ENCODE measurements at regions not wholly inside any gene's neighbourhood (a gene's known extent, or its start where the extent isn't known, plus 50 kb on each side); places are given as distances from the start of the nearest gene placed in this dataset.

DNA sequence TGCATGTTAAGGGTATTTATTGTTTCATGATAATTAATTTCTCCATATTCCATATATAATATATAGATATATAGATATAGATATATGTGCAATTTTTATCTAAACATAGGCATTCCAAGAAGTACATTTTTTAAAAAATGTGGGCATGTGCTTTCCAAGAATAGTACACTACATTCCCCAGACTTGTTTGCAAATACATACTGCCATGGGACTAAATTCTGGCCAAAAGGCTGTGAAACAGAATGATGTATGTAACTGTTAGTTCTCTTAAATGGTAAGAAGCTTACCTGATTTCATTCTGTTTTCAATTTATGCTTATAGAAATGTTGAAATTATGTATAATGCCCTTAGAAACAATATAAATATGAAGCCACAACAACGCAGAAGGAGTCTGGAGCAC is 503.2 kb upstream of the SPRY2 start:
- Histone ChIP-seq H3K9me3 (ENCODE audit: low read length) (no peaks in the 10 kb centered on the region), H3K4me2 (ENCODE audit: low read length) (no peak overlapping the region), H4K20me1 (ENCODE audit: insufficient read depth, low read length) (no peaks in the 10 kb centered on the region), H2AFZ (ENCODE audit: low read length) (no peak overlapping the region), H3K36me3 (ENCODE audit: insufficient read depth, low read length) (no peaks in the 10 kb centered on the region), H3K4me3 (ENCODE audit: low read depth, low read length, poor library complexity, severe bottlenecking) (no peak overlapping the region), H3K27ac (ENCODE audit: low read depth, low read length, poor library complexity, severe bottlenecking) (no peak overlapping the region), H3K4me1 (ENCODE audit: insufficient read depth, low read length, poor library complexity, severe bottlenecking) (no peaks in the 10 kb centered on the region), H3K79me2 (ENCODE audit: insufficient read depth, low read depth, low read length) (no peaks in the 10 kb centered on the region), H3K9me2 (ENCODE audit: insufficient read depth, low read length) (no peaks in the 10 kb centered on the region; the same call in 1 of the 2 replicates)
- no TSS peak for BruUV-seq (replicated peaks)
- TF ChIP-seq, protein P1, sequence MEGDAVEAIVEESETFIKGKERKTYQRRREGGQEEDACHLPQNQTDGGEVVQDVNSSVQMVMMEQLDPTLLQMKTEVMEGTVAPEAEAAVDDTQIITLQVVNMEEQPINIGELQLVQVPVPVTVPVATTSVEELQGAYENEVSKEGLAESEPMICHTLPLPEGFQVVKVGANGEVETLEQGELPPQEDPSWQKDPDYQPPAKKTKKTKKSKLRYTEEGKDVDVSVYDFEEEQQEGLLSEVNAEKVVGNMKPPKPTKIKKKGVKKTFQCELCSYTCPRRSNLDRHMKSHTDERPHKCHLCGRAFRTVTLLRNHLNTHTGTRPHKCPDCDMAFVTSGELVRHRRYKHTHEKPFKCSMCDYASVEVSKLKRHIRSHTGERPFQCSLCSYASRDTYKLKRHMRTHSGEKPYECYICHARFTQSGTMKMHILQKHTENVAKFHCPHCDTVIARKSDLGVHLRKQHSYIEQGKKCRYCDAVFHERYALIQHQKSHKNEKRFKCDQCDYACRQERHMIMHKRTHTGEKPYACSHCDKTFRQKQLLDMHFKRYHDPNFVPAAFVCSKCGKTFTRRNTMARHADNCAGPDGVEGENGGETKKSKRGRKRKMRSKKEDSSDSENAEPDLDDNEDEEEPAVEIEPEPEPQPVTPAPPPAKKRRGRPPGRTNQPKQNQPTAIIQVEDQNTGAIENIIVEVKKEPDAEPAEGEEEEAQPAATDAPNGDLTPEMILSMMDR (conservative IDR thresholded peaks at IDR 0.05; ENCODE audit: low read length): no peak
- no peak for TF ChIP-seq EZH2phosphoT487 (IDR thresholded peaks at IDR 0.05; ENCODE audit: borderline replicate concordance, low read depth, low read length)
- intact Hi-C loops (cut with micrococcal nuclease; ENCODE audit: unreplicated experiment): no loop called here
- POLR2A ChIA-PET: no interaction called here
- CTCF ChIA-PET (ENCODE audit: unreplicated experiment): no interaction called here
- DNase-seq (ENCODE audit: low spot score): no peak

DNA sequence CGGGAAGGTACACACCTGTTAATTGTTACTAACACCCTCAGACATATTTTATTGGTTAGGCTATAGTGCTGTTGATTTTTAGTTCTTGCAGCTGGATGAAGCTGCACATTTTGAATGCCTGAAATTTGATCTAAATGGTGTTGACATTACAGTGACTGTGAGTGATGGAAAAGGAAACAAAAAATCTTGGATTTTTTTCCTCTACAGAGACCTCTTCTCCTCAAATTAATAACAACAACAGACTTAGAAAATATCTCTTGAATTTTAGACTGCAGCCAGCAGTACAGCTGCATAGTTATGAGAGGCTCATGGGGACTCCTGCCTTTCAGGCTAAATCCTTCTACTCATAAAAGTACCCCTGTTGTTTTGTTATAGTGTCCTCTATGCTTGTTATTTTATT is 500.5 kb upstream of the SPRY2 start:
- Histone ChIP-seq H3K9me2 (ENCODE audit: insufficient read depth, low read length) (no peaks in the 10 kb centered on the region), H3K27ac (ENCODE audit: low read depth, low read length, poor library complexity, severe bottlenecking) (no peak overlapping the region), H3K4me1 (ENCODE audit: insufficient read depth, low read length, poor library complexity, severe bottlenecking) (no peaks in the 10 kb centered on the region), H4K20me1 (ENCODE audit: insufficient read depth, low read length) (no peaks in the 10 kb centered on the region), H3K36me3 (ENCODE audit: insufficient read depth, low read length) (no peaks in the 10 kb centered on the region), H2AFZ (ENCODE audit: low read length) (no peak overlapping the region), H3K4me3 (ENCODE audit: low read depth, low read length, poor library complexity, severe bottlenecking) (no peak overlapping the region), H3K79me2 (ENCODE audit: insufficient read depth, low read depth, low read length) (no peaks in the 10 kb centered on the region), H3K9me3 (ENCODE audit: low read length) (no peaks in the 10 kb centered on the region), H3K4me2 (ENCODE audit: low read length) (no peak overlapping the region)
- intact Hi-C loops (cut with micrococcal nuclease; ENCODE audit: unreplicated experiment): no loop called here
- no peak for DNase-seq (ENCODE audit: low spot score)
- ChIA-PET CTCF (ENCODE audit: unreplicated experiment) (no interaction called here), POLR2A (no interaction called here)
- no TSS peak for BruUV-seq (replicated peaks)
- TF ChIP-seq, protein P1 (conservative IDR thresholded peaks at IDR 0.05; ENCODE audit: low read length): no peak
- no peak for TF ChIP-seq EZH2phosphoT487 (IDR thresholded peaks at IDR 0.05; ENCODE audit: borderline replicate concordance, low read depth, low read length)

DNA sequence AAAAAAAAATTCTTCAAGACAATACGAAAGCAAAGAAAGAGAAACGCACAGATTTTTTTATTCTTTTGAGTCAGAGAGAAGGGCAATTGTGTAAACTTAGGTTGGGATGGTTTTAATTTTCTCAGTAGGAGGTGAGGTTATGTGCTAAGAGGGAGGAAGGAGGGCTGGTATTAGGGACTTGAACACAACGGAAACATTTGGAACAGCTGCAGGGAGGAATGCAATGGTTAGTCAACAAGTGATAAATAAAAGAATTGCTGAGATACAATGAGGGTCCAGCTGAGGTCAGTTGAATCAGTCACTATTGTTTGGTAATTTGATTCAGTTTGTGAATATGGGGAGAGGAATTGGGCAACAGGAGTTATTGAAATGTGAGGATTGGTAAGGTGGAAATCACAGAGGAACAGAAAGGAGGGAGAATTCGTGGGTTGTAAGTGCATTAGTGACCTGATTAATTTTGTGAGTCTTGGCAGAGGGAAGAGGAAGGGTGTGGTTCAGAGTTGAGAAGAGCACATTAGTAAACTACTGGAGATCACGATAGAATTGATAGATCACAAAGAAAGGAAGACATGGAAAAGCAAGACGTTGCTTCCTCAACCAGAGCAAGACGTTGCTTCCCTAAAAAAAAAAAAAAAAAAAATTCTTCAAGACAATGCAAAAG is 499.5 kb upstream of the SPRY2 start:
- Histone ChIP-seq H3K4me2 (ENCODE audit: low read length) (no peak overlapping the region), H3K9me2 (ENCODE audit: insufficient read depth, low read length) (no peaks in the 10 kb centered on the region), H2AFZ (ENCODE audit: low read length) (no peak overlapping the region), H3K4me3 (ENCODE audit: low read depth, low read length, poor library complexity, severe bottlenecking) (no peak overlapping the region), H4K20me1 (ENCODE audit: insufficient read depth, low read length) (no peaks in the 10 kb centered on the region), H3K4me1 (ENCODE audit: insufficient read depth, low read length, poor library complexity, severe bottlenecking) (no peaks in the 10 kb centered on the region), H3K9me3 (ENCODE audit: low read length) (no peaks in the 10 kb centered on the region), H3K79me2 (ENCODE audit: insufficient read depth, low read depth, low read length) (no peaks in the 10 kb centered on the region), H3K27ac (ENCODE audit: low read depth, low read length, poor library complexity, severe bottlenecking) (no peak overlapping the region), H3K36me3 (ENCODE audit: insufficient read depth, low read length) (no peaks in the 10 kb centered on the region)
- no peak for TF ChIP-seq EZH2phosphoT487 (IDR thresholded peaks at IDR 0.05; ENCODE audit: borderline replicate concordance, low read depth, low read length)
- TF ChIP-seq, protein P1 (conservative IDR thresholded peaks at IDR 0.05; ENCODE audit: low read length): no peak
- DNase-seq (ENCODE audit: low spot score): no peak
- BruUV-seq (replicated peaks): no TSS peak
- ChIA-PET POLR2A (no interaction called here), CTCF (ENCODE audit: unreplicated experiment) (no interaction called here)
- intact Hi-C loops (cut with micrococcal nuclease; ENCODE audit: unreplicated experiment): no loop called here
